ENCODE measurements at regions not wholly inside any gene's neighbourhood (a gene's known extent, or its start where the extent isn't known, plus 50 kb on each side); places are given as distances from the start of the nearest gene placed in this dataset.

DNA sequence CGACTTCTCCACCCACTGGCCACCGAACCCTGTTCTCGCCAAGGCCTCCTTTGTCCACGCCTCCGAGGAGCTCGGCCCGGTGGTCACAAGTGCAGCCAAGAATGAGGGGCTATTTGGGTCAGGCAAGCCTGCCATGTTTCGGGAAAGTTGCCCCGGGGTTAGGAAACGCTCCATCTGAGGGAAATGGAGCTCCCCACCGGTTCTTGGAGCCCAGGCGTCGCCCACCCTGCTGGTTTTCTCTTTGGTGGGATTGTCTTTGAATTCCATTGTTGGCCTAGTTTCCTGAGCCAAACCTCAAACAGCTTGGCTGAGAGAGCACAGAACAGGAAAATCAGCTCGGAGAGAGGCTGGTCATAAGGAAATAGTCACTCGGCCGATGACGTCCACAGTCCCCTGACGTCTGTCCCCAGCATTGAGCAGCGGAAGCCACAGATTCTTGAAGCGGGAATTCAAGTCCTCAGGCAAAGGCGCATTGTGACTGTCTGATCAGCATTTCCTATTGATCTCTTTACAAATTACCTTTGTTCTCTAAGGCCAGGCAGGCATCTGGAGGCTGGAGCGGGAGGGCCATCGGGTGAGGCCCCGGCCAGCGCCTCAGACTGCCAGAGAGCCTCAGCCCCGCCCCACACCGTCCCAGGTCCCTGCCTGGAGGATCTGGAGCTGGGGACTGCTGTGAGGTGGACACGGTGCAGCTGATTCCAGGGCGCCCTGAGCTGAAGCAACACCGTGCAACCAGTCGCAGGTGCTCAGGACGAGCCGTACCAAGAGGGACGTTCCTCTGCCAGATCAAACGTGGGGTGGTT is 138.6 kb downstream of the DLL1 start (continued):
- TF ChIP-seq CHD7 (IDR thresholded peaks at IDR 0.05; ENCODE audit: insufficient replicate concordance, low read length), result no peak
- TF ChIP-seq RNF2 (IDR thresholded peaks at IDR 0.05; ENCODE audit: borderline replicate concordance, low read depth, low read length, missing control alignments, poor library complexity, severe bottlenecking), result no peak
- TF ChIP-seq RBBP5 (IDR thresholded peaks at IDR 0.05; ENCODE audit: borderline replicate concordance, low read depth, low read length), result no peak
- no peak for TF ChIP-seq CBX8 (IDR thresholded peaks at IDR 0.05; ENCODE audit: borderline replicate concordance, low read depth, low read length)
- no peak for TF ChIP-seq GTF2F1 (IDR thresholded peaks at IDR 0.05; ENCODE audit: borderline replicate concordance, low read depth, low read length)
- TF ChIP-seq BCL11A (IDR thresholded peaks at IDR 0.05; ENCODE audit: low read depth in 2 of 2, low read length in 2 of 2), result no peak
- no peak for TF ChIP-seq KDM4A (IDR thresholded peaks at IDR 0.05; ENCODE audit: low read depth, low read length, severe bottlenecking)
- TF ChIP-seq SIRT6 (IDR thresholded peaks at IDR 0.05; ENCODE audit: low read length), result no peak
- no peak for TF ChIP-seq TAF7 (optimal IDR thresholded peaks at IDR 0.05; ENCODE audit: borderline replicate concordance, low read depth, low read length)
- no peak for TF ChIP-seq CHD1 (IDR thresholded peaks at IDR 0.05; ENCODE audit: low read depth, low read length)

Measured in H1 (cell line).